ENCODE measurements at regions not wholly inside any gene's neighbourhood (a gene's known extent, or its start where the extent isn't known, plus 50 kb on each side); places are given as distances from the start of the nearest gene placed in this dataset.

- no peak for TF ChIP-seq CTCF (IDR thresholded peaks at IDR 0.05)
- TF ChIP-seq EP300 (IDR thresholded peaks at IDR 0.05), result no peak
These were observed 807.5 kb upstream of the SORCS1 start for GRCh38 chr10:107971973-107972372.

All from tibial nerve (tissue), 4 donors.